Stimulated activated CD4-positive, alpha-beta T cell treated with anti-CD3 and anti-CD28 coated beads, Interleukin-15, amount 100 ng/mL, for 1 hour (primary cell): ENCODE measurements at regions not wholly inside any gene's neighbourhood (a gene's known extent, or its start where the extent isn't known, plus 50 kb on each side); places are given as distances from the start of the nearest gene placed in this dataset.

Experiments used
- DNase-seq, 2 donors: peaks; one replicate each; pipeline ENCODE4 v3.0.0-alpha.2; 2020; ENCODE audit warnings: low read depth in 1 of 2, low spot score in 1 of 2

GRCh38 chr9:106795031-106795430, 67.9 kb upstream of the ZNF462 start:
- no peak for DNase-seq

- no peak for DNase-seq
These were observed 66.2 kb upstream of the ZNF462 start for GRCh38 chr9:106796771-106797170.

GRCh38 chr9:106797299-106797698, 65.7 kb upstream of the ZNF462 start:
- no peak for DNase-seq

GRCh38 chr9:106798016-106798799, 64.8 kb upstream of the ZNF462 start:
- no peak for DNase-seq

- no peak for DNase-seq
These were observed 63.8 kb upstream of the ZNF462 start for GRCh38 chr9:106799152-106799551.

GRCh38 chr9:106800701-106801270, 62.2 kb upstream of the ZNF462 start:
- DNase-seq = no peak

- no peak for DNase-seq
These were observed 61.1 kb upstream of the ZNF462 start for GRCh38 chr9:106801816-106802215.
